ENCODE measurements at regions not wholly inside any gene's neighbourhood (a gene's known extent, or its start where the extent isn't known, plus 50 kb on each side); places are given as distances from the start of the nearest gene placed in this dataset.

DNA sequence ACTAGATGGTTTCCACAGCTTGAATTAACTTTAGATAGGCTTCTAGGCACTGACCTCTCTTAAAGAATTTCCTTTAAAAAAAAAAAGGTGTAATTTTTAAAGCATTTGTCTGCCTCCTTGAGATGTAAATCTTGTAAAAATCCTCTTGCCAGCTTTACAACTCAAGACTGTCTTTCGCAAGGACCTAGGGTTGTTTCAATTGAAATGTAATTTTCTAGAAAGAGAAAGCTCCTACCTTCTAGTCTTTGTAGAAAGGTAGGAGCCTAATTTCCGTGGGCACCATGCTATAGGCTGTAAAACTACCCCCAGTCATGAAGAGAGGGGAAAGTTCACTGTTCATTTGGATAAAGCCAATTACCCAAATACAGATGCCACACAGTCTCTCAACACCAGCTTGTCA, 228.8 kb upstream of the TMEM229A start:
- Histone ChIP-seq H3K79me2 (ENCODE audit: insufficient read depth, low read length) (no peaks in the 10 kb centered on the region), H4K20me1 (ENCODE audit: low read depth, low read length) (no peaks in the 10 kb centered on the region), H3K9me3 (ENCODE audit: insufficient read depth, low read length) (no peaks in the 10 kb centered on the region), H3F3A (ENCODE audit: insufficient read depth) (peaks cover 16% of the 10 kb centered on the region; the same call in 1 of the 2 replicates), H3K9ac (ENCODE audit: low read length) (no peak overlapping the region), H3K27ac (ENCODE audit: low read depth, low read length) (no peak overlapping the region), H3K36me3 (ENCODE audit: low read length) (no peaks in the 10 kb centered on the region), H3K9me2 (replicated peaks; ENCODE audit: insufficient read depth, low read length) (no peaks in the 10 kb centered on the region), H3K27me3 (ENCODE audit: low read length) (no peaks in the 10 kb centered on the region), H3K4me2 (ENCODE audit: low read depth, low read length, poor library complexity, severe bottlenecking) (peak overlapping the region; percentile 9), H2AFZ (ENCODE audit: low read depth, low read length, severe bottlenecking) (no peak overlapping the region), H3K4me3 (ENCODE audit: insufficient read depth, low read length, poor library complexity, severe bottlenecking) (no peak overlapping the region)
- TF ChIP-seq EZH2phosphoT487 (conservative IDR thresholded peaks at IDR 0.05; ENCODE audit: low read length) (no peak), CTCF (IDR thresholded peaks at IDR 0.05; ENCODE audit: insufficient read depth, low read length, poor library complexity, severe bottlenecking) (no peak)

GRCh38 chr7:124257638-124258308, 224.9 kb upstream of the TMEM229A start:
- no peaks in the 10 kb centered on the region for H3K79me2 ChIP-seq (ENCODE audit: insufficient read depth, low read length)
- H3K27me3 ChIP-seq (ENCODE audit: low read length), result no peaks in the 10 kb centered on the region

DNA sequence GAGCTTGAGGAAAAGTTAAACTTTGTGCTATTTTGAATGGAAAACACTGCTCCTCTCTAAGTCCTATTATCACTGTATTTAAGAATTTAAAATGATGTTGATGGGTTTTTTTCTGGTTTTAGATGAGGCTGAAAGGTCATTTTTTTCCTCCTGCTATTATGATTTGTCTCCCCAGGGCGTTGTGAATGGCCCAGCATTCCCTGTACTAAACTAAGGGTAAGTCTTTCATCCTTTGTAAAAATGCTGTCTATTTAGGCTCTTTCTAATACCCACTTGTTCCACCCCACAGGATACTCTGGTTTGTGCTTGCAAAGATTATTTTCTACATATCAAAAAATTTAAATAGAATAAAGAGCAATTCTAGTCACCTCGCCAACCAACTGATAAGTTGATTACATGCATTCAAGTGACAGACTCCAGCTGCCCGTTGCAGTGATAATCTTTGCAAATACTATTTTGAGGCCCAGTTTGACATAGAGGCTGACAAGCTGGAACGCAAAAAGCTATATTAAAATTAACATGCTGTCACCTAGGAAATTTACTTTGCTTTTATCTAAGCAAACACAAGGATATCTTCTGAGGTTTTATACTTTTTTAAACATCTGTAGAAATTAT, 222.3 kb upstream of the TMEM229A start:
- Histone ChIP-seq H3K27me3 (ENCODE audit: low read length) (no peaks in the 10 kb centered on the region), H4K20me1 (ENCODE audit: low read depth, low read length) (no peaks in the 10 kb centered on the region), H3K27ac (ENCODE audit: low read depth, low read length) (no peak overlapping the region), H3K9me3 (ENCODE audit: insufficient read depth, low read length) (no peaks in the 10 kb centered on the region), H3K9me2 (replicated peaks; ENCODE audit: insufficient read depth, low read length) (no peaks in the 10 kb centered on the region), H3K79me2 (ENCODE audit: insufficient read depth, low read length) (no peaks in the 10 kb centered on the region), H3K4me3 (ENCODE audit: insufficient read depth, low read length, poor library complexity, severe bottlenecking) (no peak overlapping the region), H2AFZ (ENCODE audit: low read depth, low read length, severe bottlenecking) (no peak overlapping the region), H3K9ac (ENCODE audit: low read length) (no peak overlapping the region), H3F3A (ENCODE audit: insufficient read depth) (no peaks in the 10 kb centered on the region), H3K36me3 (ENCODE audit: low read length) (no peaks in the 10 kb centered on the region), H3K4me2 (ENCODE audit: low read depth, low read length, poor library complexity, severe bottlenecking) (no peak overlapping the region)
- no peak for TF ChIP-seq CTCF (IDR thresholded peaks at IDR 0.05; ENCODE audit: insufficient read depth, low read length, poor library complexity, severe bottlenecking)
- TF ChIP-seq EZH2phosphoT487 (conservative IDR thresholded peaks at IDR 0.05; ENCODE audit: low read length), result no peak

More at GRCh38 chr7:124257638-124258308, 224.9 kb upstream of the TMEM229A start:
- no peaks in the 10 kb centered on the region for H3K9me3 ChIP-seq (ENCODE audit: insufficient read depth, low read length)
- no peak overlapping the region for H3K4me3 ChIP-seq (ENCODE audit: insufficient read depth, low read length, poor library complexity, severe bottlenecking)
- H3K4me2 ChIP-seq (ENCODE audit: low read depth, low read length, poor library complexity, severe bottlenecking), result peak overlapping the region; percentile 2
- peaks cover 6% of the 10 kb centered on the region; the same call in 1 of the 2 replicates for H3F3A ChIP-seq (ENCODE audit: insufficient read depth)
- no peaks in the 10 kb centered on the region for H3K9me2 ChIP-seq (replicated peaks; ENCODE audit: insufficient read depth, low read length)
- TF ChIP-seq CTCF (IDR thresholded peaks at IDR 0.05; ENCODE audit: insufficient read depth, low read length, poor library complexity, severe bottlenecking) (no peak), EZH2phosphoT487 (conservative IDR thresholded peaks at IDR 0.05; ENCODE audit: low read length) (no peak)
- H4K20me1 ChIP-seq (ENCODE audit: low read depth, low read length), result no peaks in the 10 kb centered on the region
- no peak overlapping the region for H3K9ac ChIP-seq (ENCODE audit: low read length)
- no peak overlapping the region for H3K27ac ChIP-seq (ENCODE audit: low read depth, low read length)
- peak overlapping the region; percentile 42 for H2AFZ ChIP-seq (ENCODE audit: low read depth, low read length, severe bottlenecking)
- no peaks in the 10 kb centered on the region for H3K36me3 ChIP-seq (ENCODE audit: low read length)

Data from SU-DHL-6 (cell line).